Fibroblast of skin of right biceps (primary cell): ENCODE measurements at regions not wholly inside any gene's neighbourhood (a gene's known extent, or its start where the extent isn't known, plus 50 kb on each side); places are given as distances from the start of the nearest gene placed in this dataset.
"Not testable (repeated sequence)": the region's sequence is repeated elsewhere in the genome, so short reads cannot be mapped to it uniquely, and the experiment has no call there.

ENCODE experiments used
- DNase-seq: peaks from one replicate; pipeline ENCODE4 v3.0.0-alpha.2; 2013

DNA sequence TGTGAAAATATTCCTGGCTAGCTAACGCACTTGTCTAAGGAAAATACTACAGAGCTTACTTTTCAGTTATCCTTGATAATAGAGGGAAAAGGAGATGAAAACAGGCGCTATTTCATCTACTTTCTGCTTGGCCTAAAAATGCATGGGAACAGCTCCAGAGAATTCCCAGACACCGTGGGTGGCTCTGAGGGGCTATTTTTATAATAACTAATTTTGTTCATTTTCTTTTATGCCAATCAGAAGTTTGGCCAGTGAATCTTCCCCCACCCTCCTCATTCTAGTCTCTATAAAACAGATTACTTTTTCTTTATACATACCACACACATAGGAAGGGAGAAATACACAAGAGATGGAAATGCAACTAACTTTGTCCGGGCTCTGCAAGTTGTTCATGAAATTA lies 322.9 kb downstream of the SETD4 start:
- no peak for DNase-seq

GRCh38 chr21:35732788-35733187 lies 327.5 kb downstream of the SETD4 start:
- DNase-seq: no peak

DNA sequence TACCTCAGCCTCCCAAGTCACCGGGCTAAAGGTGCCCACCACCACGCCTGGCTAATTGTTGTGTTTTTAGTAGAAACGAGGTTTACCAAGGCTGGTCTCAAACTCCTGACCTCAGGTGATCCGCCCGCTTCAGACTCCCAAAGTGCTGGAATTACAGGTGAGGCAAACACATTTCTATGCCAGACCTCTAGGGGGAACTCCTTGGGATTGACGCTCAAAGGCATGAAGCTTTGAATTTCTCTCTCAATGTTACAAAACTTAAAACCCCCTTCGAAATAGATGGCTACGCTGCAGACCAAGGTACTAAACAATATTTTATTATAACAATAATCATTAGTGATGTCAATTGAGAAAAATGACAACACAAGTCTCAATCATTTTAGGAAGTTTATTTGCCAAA lies 330.0 kb downstream of the SETD4 start:
- no peak for DNase-seq

GRCh38 chr21:35727830-35728229 lies 332.5 kb downstream of the SETD4 start:
- DNase-seq: no peak

GRCh38 chr21:35724156-35724555 lies 336.2 kb downstream of the SETD4 start:
- DNase-seq: no peak

DNA sequence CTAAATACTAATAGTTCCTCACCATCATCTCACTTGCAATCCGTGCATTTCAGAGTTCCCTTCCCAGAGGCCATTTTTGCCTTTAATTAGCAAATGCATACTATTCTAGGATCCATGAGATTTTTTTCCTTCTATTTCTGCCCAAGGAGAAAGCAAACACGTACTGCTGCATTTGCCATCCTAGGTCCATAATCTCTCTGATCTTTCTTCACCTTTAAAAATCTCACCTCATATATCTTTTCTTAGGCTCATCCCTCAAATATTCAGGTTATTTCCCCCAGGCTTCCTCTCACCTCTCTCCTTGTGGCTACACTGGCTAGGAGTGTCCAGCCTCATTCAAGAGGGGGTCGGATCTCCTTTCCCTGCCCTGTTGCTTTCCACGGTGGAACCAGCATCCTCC lies 338.6 kb downstream of the SETD4 start:
- no peak for DNase-seq

DNA sequence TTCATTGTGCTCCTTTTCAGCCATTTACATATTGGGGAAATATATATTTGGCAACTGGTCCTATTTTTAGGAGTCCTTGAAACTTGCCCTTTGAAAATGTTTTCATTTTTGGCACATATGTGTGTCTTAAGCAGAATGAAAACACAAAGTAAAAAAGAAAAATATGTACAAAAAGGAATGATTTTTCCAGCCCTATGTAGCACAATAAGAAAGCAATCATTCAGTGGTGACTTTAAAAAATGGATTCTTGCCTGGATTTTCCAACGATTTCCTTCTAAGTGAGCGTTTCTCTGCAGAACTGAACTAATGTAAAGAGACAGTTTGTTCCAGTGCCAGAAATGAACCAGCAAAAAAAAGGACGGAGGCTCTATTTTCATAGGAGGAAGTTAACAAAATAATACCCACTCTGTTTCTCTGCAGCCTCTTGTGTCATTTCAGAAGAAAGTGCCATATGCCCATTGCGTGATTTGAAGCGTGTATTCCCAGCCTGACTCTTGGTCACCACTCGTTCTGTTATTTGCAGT lies 340.1 kb downstream of the SETD4 start:
- no peak for DNase-seq

GRCh38 chr21:35719080-35719479 lies 341.2 kb downstream of the SETD4 start:
- no peak for DNase-seq

DNA sequence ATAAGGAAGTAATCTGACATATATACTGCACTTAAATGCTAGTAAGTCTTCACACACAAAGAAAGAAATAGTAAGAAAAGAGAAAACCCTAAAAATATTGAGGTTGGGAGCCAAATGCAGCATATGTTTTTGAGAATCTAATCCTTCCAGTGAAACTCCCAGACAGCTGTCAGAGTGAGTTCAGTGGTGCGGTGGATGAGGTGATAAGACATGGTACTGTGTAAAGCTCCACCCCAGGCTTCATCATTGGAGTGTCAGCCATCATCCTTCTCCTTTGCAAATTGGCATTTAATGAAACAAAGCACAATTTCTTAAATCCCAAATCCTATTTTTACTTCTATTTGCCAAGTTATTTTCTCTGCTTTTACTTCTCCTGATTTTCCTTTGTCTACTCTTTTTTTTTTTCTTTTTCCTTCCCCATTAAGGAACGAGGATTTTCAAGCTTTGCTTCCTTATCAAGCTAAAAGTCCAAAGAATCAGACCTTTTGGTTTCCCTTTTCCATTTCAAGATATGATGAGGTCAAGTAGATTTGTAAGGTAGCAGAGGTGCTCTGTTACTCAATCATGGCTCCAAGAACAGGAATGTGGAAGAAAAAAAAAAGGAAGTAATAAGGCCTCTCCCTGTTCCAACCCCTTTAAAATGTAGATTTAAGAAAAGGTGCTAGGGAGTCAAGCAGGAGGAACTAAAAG lies 343.3 kb downstream of the SETD4 start:
- no peak for DNase-seq

GRCh38 chr21:35713914-35714313 lies 346.4 kb downstream of the SETD4 start:
- no peak for DNase-seq

DNA sequence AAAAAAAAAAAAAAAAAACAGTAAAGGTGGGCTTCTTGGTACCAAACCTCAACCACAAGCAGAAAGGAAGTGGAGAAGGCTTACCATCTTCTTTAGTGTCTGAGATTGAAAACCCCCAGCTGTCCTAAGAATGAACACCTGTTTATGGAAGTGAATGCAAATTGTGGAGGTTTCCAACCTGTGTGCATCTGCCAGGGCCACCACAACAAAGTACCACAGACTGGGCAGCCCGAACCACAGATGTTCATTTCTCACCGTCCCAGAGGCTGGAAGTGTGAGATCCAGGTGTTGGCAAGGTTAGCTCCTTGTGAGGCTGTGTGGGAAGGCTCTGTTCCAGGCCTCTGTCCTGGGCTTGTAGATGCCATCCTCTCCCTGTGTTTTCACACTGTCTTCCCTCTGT lies 348.7 kb downstream of the SETD4 start:
- DNase-seq: no peak

- DNase-seq: no peak
Observed at GRCh38 chr21:35711213-35711612, 349.1 kb downstream of the SETD4 start.

DNA sequence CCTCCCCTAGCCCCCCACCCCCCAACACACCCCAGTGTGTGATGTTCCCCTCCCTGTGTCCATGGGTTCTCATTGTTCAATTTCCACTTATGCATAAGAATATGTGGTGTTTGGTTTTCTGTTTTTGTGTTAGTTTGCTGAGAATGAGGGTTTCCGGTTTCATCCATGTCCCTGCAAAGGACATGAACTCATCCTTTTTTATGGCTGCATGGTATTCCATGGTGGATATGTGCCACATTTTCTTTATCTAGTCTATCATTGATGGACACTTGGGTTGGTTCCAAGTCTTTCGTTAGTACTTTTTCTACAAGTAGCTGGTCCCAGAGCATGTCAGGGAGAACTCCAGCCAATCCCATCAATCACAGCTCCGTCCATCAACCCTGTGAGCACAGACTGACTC lies 350.3 kb downstream of the SETD4 start:
- DNase-seq: not testable (repeated sequence)

DNA sequence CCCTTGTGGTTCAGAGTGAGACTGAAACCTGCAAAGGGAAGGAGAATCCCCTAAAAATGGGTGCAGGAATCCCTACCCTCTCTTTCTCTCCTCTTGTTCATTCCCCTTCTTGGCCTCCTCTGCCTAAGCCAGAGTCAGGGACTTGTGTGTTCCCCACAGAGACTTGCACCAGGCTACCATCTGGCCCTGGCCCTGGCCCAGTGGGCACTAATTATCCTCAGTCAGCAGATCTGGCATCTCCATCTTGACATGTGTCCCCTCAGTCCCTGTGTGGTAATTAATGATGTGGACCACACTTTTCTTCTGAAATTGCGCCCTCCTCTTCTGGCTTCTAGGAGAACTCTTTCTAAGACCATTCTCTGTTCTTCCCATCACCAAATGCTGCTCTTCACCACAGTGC lies 354.4 kb downstream of the SETD4 start:
- DNase-seq: no peak

DNA sequence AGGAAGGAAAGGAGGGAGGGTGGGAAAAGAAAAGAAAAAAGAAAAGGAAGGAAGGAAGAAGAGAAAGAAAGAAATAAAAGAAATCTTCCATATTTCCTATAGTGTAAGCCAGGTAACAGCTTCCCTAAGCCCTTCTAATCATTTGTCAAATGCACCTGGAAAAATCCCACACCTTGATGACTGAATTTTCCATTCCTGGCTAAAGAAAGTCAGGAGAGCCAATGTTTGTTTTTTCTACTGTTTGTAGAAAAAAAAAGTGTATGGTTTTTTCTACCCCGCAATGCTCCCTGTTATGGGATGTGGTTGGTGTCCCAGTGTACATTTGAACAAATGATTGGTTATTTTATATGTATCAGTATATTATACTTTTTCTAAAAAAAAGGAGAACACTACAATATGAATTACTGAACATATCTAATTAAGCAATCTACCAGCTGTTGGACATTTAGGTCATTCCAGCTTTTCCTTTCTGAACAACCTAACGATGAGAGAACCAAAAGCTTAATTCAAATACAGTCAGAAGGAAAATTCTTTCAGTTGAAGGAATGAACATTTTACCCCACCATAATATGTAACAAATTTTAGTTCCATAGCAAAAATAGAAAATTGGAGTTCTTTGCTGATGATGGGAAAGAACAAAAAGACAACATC lies 355.0 kb downstream of the SETD4 start:
- no peak for DNase-seq

DNA sequence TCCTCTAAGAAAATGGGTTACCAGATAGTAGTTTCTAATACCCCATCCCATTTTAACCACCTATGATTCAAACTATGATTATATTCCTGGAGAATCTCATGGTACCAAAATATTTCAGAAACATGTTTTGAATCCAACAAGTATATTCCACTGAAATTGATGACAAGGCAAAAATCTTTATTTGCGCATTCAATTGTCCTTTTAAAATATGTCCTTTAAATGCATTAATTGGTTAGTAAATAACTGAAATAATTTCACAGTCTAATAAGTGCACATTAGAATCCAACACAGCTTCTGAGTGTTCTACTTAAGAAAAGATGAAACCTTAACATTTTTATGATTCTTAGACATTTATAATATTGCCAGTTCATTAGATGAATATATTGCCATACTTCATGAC lies 356.6 kb downstream of the SETD4 start:
- no peak for DNase-seq

- no peak for DNase-seq
Observed at GRCh38 chr21:35699361-35699760, 361.0 kb downstream of the SETD4 start.

GRCh38 chr21:35697321-35697808 lies 363.0 kb downstream of the SETD4 start:
- peak; percentile 67 for DNase-seq

DNA sequence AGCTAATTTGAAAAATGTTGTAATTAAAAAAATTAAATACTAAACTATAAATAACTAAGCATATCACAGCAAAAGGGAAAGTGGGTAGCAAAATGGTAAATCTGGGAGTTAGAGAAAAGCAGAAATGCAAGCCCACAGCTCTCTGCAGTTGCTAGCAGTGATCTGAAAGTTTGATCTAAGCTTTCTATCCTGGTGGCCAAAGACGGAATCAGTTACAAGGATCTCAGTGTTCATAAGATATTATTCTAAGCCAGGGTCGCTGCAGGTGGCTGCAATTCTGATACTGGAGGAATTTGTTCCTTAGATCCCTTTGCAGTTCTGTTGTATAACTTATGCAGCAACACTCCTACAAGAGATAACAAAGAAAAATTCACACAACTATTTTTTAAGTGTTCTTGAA lies 363.7 kb downstream of the SETD4 start:
- DNase-seq: no peak

- DNase-seq: no peak
Observed at GRCh38 chr21:35692311-35692710, 368.0 kb downstream of the SETD4 start.

- no peak for DNase-seq
Observed at GRCh38 chr21:35690436-35690835, 369.9 kb downstream of the SETD4 start.

- DNase-seq: no peak
Observed at GRCh38 chr21:35686156-35686555, 374.2 kb downstream of the SETD4 start.

- DNase-seq: no peak
Observed at GRCh38 chr21:35683664-35684304, 376.5 kb downstream of the SETD4 start.
